B cell (primary cell): ENCODE measurements at regions not wholly inside any gene's neighbourhood (a gene's known extent, or its start where the extent isn't known, plus 50 kb on each side); places are given as distances from the start of the nearest gene placed in this dataset.

Source experiments
- CTCF ChIP-seq: fragments of 200-600 bp; IDR thresholded peaks from one replicate; pipeline ENCODE4 v1.8.0; 2022; ENCODE audit warnings: antibody characterized with exemption, mild to moderate bottlenecking
- EZH2 ChIP-seq: IDR thresholded peaks from 2 replicates; pipeline ENCODE4 v1.6.1; 2012; ENCODE audit warnings: borderline replicate concordance, low read depth, mild to moderate bottlenecking, moderate library complexity, low read length; ENCODE audit not compliant: insufficient read depth, poor library complexity, severe bottlenecking

DNA sequence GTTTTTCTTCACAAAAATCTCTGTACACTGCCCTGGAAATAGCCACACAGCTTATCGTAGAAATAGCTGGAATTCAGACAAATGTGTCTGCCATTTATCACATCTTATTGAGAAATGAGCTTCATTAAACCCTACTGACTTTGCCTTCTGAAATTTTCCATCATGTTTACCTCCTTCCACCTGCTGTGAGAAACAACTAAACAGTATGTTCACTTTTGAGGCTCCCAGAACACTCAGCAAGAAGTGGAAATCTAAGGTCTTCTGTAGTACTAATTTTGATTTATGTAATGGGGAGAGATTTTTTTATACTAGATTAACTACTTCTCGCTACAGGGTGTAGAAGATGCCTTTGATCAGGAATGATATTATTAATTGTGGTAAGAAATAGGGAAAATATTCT is 268.0 kb downstream of the KCNC2 start:
- TF ChIP-seq CTCF (no peak), EZH2 (no peak)
